HS-27A (cell line): ENCODE measurements at regions not wholly inside any gene's neighbourhood (a gene's known extent, or its start where the extent isn't known, plus 50 kb on each side); places are given as distances from the start of the nearest gene placed in this dataset.

ENCODE experiments used
- DNase-seq: peaks from one replicate; pipeline ENCODE4 v3.0.0-alpha.2; 2012; ENCODE audit warnings: low read depth, missing footprints

DNA sequence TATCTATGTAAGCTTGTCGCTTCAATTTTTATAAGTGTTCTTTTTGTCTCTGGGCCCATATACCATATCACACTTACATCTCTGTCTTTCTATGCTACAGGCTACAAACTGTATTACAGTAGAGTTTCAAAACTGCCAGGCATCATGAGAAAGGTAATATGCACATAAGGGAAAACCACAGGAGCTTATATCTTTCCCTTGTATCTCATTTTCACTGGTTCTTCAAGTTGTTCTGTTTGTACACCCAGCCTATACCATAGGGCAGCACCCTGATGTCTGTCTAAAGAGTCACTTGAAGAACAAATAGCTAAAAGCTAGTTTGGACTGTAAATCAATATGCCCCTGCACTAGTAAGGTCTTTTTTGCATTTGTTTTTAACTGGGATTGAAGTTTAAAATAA is 366.7 kb downstream of the FIGN start:
- DNase-seq: no peak

GRCh38 chr2:163368655-163369054 is 367.2 kb downstream of the FIGN start:
- DNase-seq: no peak

GRCh38 chr2:163367825-163368582 is 367.8 kb downstream of the FIGN start:
- no peak for DNase-seq

DNA sequence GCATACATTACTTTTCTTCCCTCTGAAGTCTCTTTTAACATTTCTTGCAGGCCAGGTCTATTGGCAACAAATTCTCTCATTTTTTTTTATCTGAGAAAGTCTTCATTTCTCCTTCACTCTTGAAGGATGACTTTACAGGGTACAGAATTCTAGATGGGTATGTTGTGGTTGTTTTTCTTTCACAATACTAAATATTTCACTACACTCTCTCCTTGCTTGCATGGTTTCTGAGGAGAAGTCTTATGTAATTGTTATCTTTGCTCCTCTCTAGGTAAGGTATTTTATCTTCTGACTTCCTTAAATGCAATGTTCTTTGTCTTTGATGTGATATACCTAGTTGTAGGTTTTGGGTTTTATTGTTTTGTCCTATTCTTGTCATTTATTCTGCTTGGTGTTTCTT is 371.1 kb downstream of the FIGN start:
- no peak for DNase-seq

GRCh38 chr2:163353551-163353950 is 382.3 kb downstream of the FIGN start:
- DNase-seq: no peak

DNA sequence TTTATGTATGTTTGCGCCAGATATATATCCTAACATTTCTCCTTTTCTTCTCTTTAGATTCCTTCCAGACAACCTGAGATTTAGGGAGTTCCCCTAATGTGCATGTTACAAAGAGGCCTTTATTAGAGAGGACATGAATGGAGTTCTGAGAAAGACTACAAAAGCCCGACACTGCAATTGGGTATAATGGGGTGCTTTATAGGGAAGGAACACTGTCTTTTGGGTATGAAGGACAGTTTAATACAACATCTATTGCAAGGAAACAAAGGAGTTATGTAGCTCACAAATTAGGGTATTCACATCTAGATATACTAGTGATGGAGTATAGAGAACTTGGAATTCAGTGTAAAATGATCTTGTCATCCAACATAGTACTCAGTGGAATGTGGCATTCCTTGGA is 383.8 kb downstream of the FIGN start:
- no peak for DNase-seq

DNA sequence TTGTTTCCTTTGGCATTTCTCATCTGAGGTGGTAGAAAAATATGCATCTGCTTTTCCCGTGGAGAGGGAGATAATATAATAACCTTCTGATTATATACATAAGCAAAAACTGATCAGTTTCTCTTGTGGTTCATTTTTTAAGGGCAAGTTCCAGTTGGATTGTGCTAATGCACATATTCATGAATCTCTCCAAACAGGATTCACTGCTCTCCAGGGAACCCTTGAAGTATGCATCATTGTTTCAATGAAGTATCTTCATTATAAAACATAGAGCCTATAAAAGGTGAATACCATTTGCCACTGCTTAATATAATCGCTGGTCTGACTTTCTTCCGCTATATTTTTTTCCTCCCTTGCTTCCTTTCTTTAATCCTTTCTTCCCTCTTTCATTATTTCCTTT is 384.7 kb downstream of the FIGN start:
- no peak for DNase-seq

DNA sequence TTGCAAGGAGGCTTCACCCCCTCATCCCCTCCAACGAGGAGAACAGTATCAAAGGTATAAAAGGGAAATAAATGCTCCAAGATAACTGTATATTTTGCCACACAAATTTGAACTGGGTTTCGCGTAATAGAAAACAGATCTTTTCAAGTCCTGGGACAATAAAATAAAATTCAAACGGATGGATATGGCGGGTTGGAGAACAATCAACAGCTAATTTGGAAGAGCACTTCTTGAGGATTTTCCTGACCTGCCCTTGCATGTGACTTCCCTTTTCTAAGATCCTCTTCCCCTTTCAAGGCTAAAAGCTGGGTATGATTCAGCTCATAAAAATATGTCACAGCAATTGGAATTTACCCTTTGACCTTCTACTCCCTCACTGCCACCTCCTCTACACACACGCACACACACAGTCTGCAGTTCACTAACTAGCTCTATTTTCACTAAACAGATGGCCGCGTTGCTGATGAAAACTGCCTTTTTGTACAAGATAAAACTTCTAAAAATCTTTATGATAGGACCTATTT is 386.9 kb downstream of the FIGN start:
- peak; percentile 52 for DNase-seq

DNA sequence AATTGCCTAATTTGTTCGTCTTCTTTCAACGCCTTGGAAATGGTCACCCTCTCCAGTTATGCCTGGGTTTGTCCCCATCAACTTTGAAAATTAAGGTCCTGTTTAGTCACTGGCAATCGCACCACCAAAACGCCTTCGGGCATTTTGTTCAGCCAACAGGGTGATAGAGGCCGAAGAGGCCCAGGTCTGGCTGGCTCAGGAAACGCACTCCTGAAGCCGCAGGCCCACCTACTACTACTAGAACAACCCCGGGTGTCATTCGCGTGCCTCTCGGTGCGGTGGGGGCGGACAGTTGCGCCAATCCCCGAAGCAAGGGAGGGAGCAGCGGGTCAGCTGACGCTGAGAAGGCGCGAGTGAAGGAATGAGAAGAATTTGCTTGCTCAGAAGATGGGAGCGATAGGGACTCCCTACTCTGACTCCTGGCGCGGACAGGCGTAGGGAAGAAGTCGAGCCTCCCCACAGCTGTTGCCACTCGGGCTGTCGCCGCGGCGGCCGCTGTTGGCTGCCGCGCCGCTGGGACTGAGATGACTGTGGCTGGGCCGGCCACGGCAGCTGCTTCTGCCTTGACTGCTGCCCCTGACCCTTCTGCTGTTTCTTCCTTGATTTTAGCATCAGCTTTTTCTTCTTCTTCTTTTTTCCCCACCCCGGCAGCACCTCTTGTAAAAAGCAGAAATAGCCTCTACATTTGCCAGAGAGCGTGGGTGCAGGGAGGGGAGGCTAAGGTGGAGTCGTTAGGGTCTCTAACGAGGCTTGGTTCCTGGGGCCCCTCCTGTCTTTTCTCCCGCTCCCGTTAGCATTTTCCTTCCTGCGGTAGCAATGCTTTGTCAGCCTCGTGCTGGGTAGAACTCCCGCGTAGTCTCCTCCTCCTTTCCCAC is 387.6 kb downstream of the FIGN start:
- peak; percentile 42 for DNase-seq

- peak; percentile 36 for DNase-seq
Observed at GRCh38 chr2:163345795-163346573, 389.8 kb downstream of the FIGN start.

GRCh38 chr2:163343316-163343715 is 392.5 kb downstream of the FIGN start:
- no peak for DNase-seq

DNA sequence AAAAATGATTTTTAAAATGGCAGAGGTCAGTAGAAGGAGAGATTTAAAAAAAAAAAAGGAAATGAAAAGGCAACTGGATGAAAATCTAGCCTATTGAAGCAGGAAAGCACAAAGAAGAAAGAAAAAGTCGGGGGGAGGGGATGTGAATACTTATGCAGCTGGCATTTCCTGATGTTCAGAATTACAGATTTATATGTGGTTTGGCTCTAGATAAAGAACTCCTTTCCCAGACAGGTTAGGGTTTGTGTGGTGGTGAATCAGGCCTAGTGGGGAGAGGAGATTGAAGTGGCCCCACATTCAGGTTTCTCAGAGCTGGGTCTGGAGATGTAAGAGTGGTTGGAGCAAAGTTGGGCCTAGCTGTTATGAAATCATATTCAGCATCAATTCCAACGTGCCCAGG is 394.4 kb downstream of the FIGN start:
- DNase-seq: no peak

GRCh38 chr2:163338270-163338669 is 397.5 kb downstream of the FIGN start:
- DNase-seq: no peak

DNA sequence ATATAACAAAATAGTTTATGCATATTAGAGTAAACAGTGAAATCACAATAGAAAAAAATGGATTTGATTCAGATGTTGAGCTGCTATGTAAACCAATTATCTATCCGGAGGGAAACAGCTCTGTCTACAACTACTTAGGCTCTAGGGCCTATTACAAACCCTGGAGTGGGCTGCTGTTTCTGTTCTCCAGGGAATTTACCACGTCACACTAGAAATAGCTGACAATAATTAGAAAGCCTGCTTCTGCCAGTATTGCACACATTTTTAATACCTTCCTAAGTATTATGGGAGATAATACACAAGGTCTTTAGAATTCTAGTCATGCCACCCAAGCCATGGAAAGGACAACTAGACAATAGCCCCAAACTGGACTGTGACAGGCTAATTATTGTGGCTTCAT is 411.1 kb downstream of the FIGN start:
- DNase-seq: no peak

DNA sequence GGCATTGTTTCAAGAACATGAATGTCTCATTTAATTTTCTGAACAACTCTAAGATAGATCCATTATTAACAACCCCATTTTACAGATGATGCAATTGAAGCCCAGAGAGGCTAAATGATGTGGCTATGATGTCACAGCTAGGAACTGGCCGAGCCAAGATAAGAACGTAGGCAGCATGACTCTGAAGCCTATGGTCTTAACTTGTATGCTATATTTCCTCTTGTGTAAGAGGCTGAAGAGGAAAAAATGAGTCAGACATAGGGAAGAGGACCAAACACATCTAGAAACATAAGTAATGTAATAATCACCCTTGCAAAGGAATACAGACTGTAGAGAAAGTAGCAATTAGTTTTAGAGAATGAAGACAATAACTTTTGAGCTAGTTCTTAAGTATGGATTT is 416.8 kb downstream of the FIGN start:
- no peak for DNase-seq

GRCh38 chr2:163314712-163315111 is 421.1 kb downstream of the FIGN start:
- DNase-seq: no peak

DNA sequence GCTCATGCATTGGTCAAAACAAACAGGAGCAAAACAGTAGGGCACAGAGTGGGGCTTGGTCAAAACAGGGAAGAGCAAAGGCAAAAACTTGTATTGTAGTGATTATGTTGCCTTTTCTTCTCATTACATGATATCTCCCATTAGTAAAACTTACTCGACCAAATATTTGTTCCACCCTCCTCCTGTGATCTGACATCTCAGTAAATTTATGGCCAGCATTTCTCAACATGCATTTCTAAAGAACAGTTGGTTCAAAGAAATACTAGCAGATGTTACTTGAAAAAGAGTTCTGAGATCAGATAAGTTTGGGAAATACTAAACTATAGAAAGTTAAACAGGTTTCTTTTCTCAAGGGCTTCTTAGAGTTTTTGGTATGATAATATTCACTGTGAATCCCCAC is 423.1 kb downstream of the FIGN start:
- no peak for DNase-seq

- DNase-seq: no peak
Observed at GRCh38 chr2:163306647-163307046, 429.2 kb downstream of the FIGN start.

DNA sequence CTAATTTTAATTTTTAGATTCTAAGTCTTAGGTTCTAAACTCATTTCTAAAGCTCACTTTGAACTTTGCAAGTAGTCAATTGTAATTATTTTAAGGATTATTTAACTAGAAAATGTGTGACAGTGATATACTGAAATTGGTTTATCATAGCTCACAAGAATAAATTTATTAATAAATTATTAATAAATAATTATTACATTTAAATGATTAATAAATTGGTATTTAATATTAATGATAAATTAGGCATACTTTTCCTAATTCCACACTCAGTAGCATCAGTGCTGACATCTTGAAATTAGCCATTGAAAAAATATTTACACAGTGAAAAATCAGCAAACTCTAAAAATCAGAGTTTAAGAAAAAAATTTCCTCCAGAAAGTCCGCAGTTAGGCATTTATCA is 433.7 kb downstream of the FIGN start:
- no peak for DNase-seq

GRCh38 chr2:163291790-163292189 is 444.0 kb downstream of the FIGN start:
- no peak for DNase-seq

GRCh38 chr2:163281717-163282116 is 443.1 kb upstream of the KCNH7 start:
- no peak for DNase-seq

DNA sequence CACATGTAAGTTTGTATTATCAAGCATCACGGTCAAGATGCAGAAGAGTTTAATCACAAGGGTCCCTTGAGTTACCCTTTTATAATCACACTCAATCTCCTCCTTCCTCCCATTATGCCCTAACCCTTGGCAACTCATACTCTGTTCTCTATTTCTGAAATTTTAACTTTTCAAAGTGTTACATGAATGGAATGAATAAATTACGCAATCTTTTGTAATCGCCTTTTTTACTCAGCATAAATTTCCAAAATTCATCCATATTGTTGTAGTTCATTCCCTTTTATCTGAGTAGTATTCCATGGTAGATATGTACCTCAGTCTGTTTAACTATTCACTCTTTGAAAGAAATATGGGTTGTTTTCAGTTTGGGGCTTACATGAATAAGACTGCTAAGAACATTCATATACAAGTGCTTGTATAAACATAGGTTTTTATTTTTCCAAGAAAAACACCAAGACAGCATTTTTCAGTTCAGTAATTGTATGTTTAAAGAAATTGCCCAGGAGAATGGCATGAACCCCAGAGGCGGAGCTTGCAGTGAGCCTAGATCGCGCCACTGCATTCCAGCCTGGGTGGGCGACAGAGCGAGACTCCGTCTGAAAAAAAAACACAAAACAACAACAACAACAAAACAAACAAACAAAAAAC is 430.9 kb upstream of the KCNH7 start:
- no peak for DNase-seq
